SK-N-SH (cell line): ENCODE measurements at regions not wholly inside any gene's neighbourhood (a gene's known extent, or its start where the extent isn't known, plus 50 kb on each side); places are given as distances from the start of the nearest gene placed in this dataset.

Source experiments
- CTCF ChIA-PET: fragments of 300-600, 350-600 bp; formaldehyde crosslinking; extraction: SDS; loops from one replicate; lab custom pipeline; 2021; lab: Yijun Ruan, JAX
- POLR2A ChIA-PET: fragments of 350-600 bp; sonication (Branson Sonifier 250); formaldehyde crosslinking; extraction: SDS; loops from one replicate; lab custom pipeline; 2020; ENCODE audit warnings: antibody characterized with exemption, inconsistent platforms; lab: Yijun Ruan, JAX
- DNase-seq: peaks from one replicate; pipeline ENCODE4 v3.0.0; 2012
- H2AFZ ChIP-seq: fragments of 200-600 bp; sonication (generic); 2 replicates; pipeline ENCODE4 v1.8.1; 2016; ENCODE audit warnings: antibody characterized with exemption, mild to moderate bottlenecking, low read depth
- H3F3A ChIP-seq: fragments of 200-600 bp; sonication (generic); replicated peaks from 2 replicates; pipeline ENCODE3; 2016; ENCODE audit warnings: antibody characterized with exemption, mild to moderate bottlenecking; ENCODE audit not compliant: insufficient read depth
- H3K27ac ChIP-seq, 2 experiments: fragments of 200-500 bp in 1 of 2; fragments of 200-600 bp in 1 of 2; sonication (Bioruptor generic) in 1 of 2; sonication (generic), shearing (Covaris generic) in 1 of 2; 2 replicates each; pipeline versions ENCODE4 v1.5.1 to v1.6.1; 2014 to 2016; ENCODE audit warnings: low read depth in 2 of 2, inconsistent platforms in 1 of 2, low read length in 1 of 2, mild to moderate bottlenecking in 1 of 2, mixed read lengths in 1 of 2
- H3K27me3 ChIP-seq: fragments of 200-600 bp; sonication (generic), shearing (Covaris generic); 2 replicates; pipeline ENCODE4 v1.6.1; 2016; ENCODE audit warnings: mixed run types; ENCODE audit not compliant: insufficient read depth
- H3K36me3 ChIP-seq, 2 experiments: fragments of 200-500 bp in 1 of 2; fragments of 200-600 bp in 1 of 2; sonication (Bioruptor generic) in 1 of 2; sonication (generic) in 1 of 2; replicated peaks in 1 of 2; 2 replicates each; pipeline versions ENCODE3 to v1.5.1; 2014 to 2016; ENCODE audit warnings: low read length in 1 of 2, mild to moderate bottlenecking in 1 of 2; ENCODE audit not compliant: insufficient read depth in 2 of 2, control insufficient read depth in 1 of 2
- H3K4me1 ChIP-seq, 2 experiments: fragments of 200-500 bp in 1 of 2; fragments of 200-600 bp in 1 of 2; sonication (Bioruptor generic) in 1 of 2; sonication (generic), shearing (Covaris generic) in 1 of 2; 2 replicates each; pipeline versions ENCODE4 v1.5.1 to v1.6.1; 2014 to 2016; ENCODE audit warnings: low read depth in 1 of 2, low read length in 1 of 2, mixed run types in 1 of 2; ENCODE audit not compliant: insufficient read depth in 2 of 2, control insufficient read depth in 1 of 2
- H3K4me2 ChIP-seq: fragments of 200-600 bp; sonication (generic), shearing (Covaris generic); 2 replicates; pipeline ENCODE4 v1.6.1; 2017; ENCODE audit warnings: mixed run types
- H3K4me3 ChIP-seq, 2 experiments: fragments of 200-500 bp in 1 of 2; fragments of 200-600 bp in 1 of 2; sonication (Bioruptor generic) in 1 of 2; sonication (generic), shearing (Covaris generic) in 1 of 2; 2 replicates each; pipeline versions ENCODE4 v1.5.1 to v1.8.1; 2014 to 2016; ENCODE audit warnings: low read depth in 2 of 2, inconsistent platforms in 1 of 2, low read length in 1 of 2, mild to moderate bottlenecking in 1 of 2, mixed read lengths in 1 of 2, moderate library complexity in 1 of 2
- H3K79me2 ChIP-seq: fragments of 200-600 bp; sonication (generic); 2 replicates; pipeline ENCODE4 v1.8.1; 2017; ENCODE audit warnings: mild to moderate bottlenecking; ENCODE audit not compliant: insufficient read depth
- H3K9ac ChIP-seq: fragments of 200-600 bp; sonication (generic); 2 replicates; pipeline ENCODE4 v1.6.1; 2017; ENCODE audit warnings: mixed run types
- H3K9me2 ChIP-seq: fragments of 200-600 bp; sonication (generic); 2 replicates; pipeline ENCODE4 v1.6.1; 2017; ENCODE audit warnings: mixed run types
- H3K9me3 ChIP-seq: fragments of 200-600 bp; sonication (generic); 2 replicates; pipeline ENCODE4 v1.6.1; 2017; ENCODE audit warnings: mixed run types, mild to moderate bottlenecking, moderate library complexity
- H4K20me1 ChIP-seq: fragments of 200-600 bp; sonication (generic); 2 replicates; pipeline ENCODE4 v1.6.1; 2017; ENCODE audit warnings: mild to moderate bottlenecking, mixed run types; ENCODE audit not compliant: insufficient read depth
- CHD2 ChIP-seq: fragments of 150-350 bp; IDR thresholded peaks from 2 replicates; pipeline ENCODE4 v1.6.1; 2018; ENCODE audit warnings: low read length; ENCODE audit not compliant: partially characterized antibody
- CTCF ChIP-seq: fragments of 200-600 bp; sonication (generic); IDR thresholded peaks from 2 replicates; pipeline ENCODE4 v1.6.1; 2017; ENCODE audit warnings: antibody characterized with exemption, mild to moderate bottlenecking, moderate library complexity
- EP300 ChIP-seq, 2 experiments: IDR thresholded peaks; 2 replicates each; pipeline versions ENCODE4 v1.4.0 to v1.6.1; 2012; ENCODE audit warnings: borderline replicate concordance in 1 of 2, low read depth in 1 of 2, low read length in 1 of 2
- FOSL2 ChIP-seq: IDR thresholded peaks from 2 replicates; pipeline ENCODE4 v1.4.0; 2012; ENCODE audit warnings: low read depth, mild to moderate bottlenecking, moderate library complexity, borderline replicate concordance
- FOXJ3 ChIP-seq: sonication (generic); formaldehyde crosslinking; IDR thresholded peaks from 2 replicates; pipeline ENCODE4 v1.5.1; 2020; ENCODE audit warnings: mild to moderate bottlenecking, missing genetic modification reagents
- GABPA ChIP-seq: IDR thresholded peaks from 2 replicates; pipeline ENCODE4 v1.4.0; 2012; ENCODE audit warnings: low read depth, mild to moderate bottlenecking
- IRF3 ChIP-seq: fragments of 150-350 bp; IDR thresholded peaks from 2 replicates; pipeline ENCODE4 v1.6.1; 2016; ENCODE audit warnings: mild to moderate bottlenecking, low read depth, low read length
- MAX ChIP-seq: IDR thresholded peaks from 2 replicates; pipeline ENCODE4 v1.4.0; 2012; ENCODE audit warnings: low read depth
- PBX3 ChIP-seq: IDR thresholded peaks from 2 replicates; pipeline ENCODE4; 2012
- RCOR1 ChIP-seq: fragments of 150-350 bp; IDR thresholded peaks from 2 replicates; pipeline ENCODE4 v1.6.1; 2017; ENCODE audit warnings: antibody characterized with exemption, low read length
- RFX5 ChIP-seq: IDR thresholded peaks from 2 replicates; pipeline ENCODE4 v1.6.1; 2012; ENCODE audit warnings: mild to moderate bottlenecking, improper control_type of control experiment, low read length
- RXRA ChIP-seq: IDR thresholded peaks from 2 replicates; pipeline ENCODE4 v1.4.0; 2012; ENCODE audit warnings: low read depth, mild to moderate bottlenecking, borderline replicate concordance
- SMC3 ChIP-seq: IDR thresholded peaks from 2 replicates; pipeline ENCODE4 v1.6.1; 2012; ENCODE audit warnings: low read depth, low read length, improper control_type of control experiment
- TAF1 ChIP-seq: IDR thresholded peaks from 2 replicates; pipeline ENCODE4 v1.6.1; 2012; ENCODE audit warnings: low read depth, mild to moderate bottlenecking, low read length, moderate library complexity, borderline replicate concordance
- TCF12 ChIP-seq: IDR thresholded peaks from 2 replicates; pipeline ENCODE4 v1.4.0; 2012
- TEAD4 ChIP-seq: IDR thresholded peaks from 2 replicates; pipeline ENCODE4 v1.4.0; 2012; ENCODE audit warnings: mild to moderate bottlenecking, borderline replicate concordance; ENCODE audit not compliant: insufficient read depth
- USF1 ChIP-seq: IDR thresholded peaks from 2 replicates; pipeline ENCODE4 v1.4.0; 2012; ENCODE audit warnings: low read depth, borderline replicate concordance
- USF2 ChIP-seq: fragments of 150-350 bp; IDR thresholded peaks from 2 replicates; pipeline ENCODE4 v1.6.1; 2017; ENCODE audit warnings: antibody characterized with exemption, low read length, low read depth, borderline replicate concordance
- ZBTB33 ChIP-seq: IDR thresholded peaks from 2 replicates; pipeline ENCODE4 v1.4.0; 2012; ENCODE audit warnings: low read depth, borderline replicate concordance
- WGBS: methylation state at CpG from one replicate; pipeline ENCODE4 v1.1.6; 2017; ENCODE audit warnings: low lambda C conversion rate; 5-methylcytosine and 5-hydroxymethylcytosine counted together

- H3K36me3 ChIP-seq = no peaks in the 10 kb centered on the region
- H3K9me2 ChIP-seq = peaks cover 3% of the 10 kb centered on the region; the same call in 1 of the 2 replicates
- no peaks in the 10 kb centered on the region for H3K9me3 ChIP-seq
- H3K4me1 ChIP-seq = no peaks in the 10 kb centered on the region
- POLR2A ChIA-PET = no interaction called here
- no peak overlapping the region for H3K27ac ChIP-seq
- no peak overlapping the region for H3K4me3 ChIP-seq
- H3F3A ChIP-seq = no peaks in the 10 kb centered on the region
- no peaks in the 10 kb centered on the region for H3K27me3 ChIP-seq
- 62% methylated on average over 4 of the region's 4 CpGs for WGBS
- CTCF ChIA-PET = no interaction called here
- DNase-seq = no peak
- H3K79me2 ChIP-seq = no peaks in the 10 kb centered on the region
- H3K4me2 ChIP-seq = no peak overlapping the region
- no peaks in the 10 kb centered on the region for H4K20me1 ChIP-seq
- no peak overlapping the region for H3K9ac ChIP-seq
- no peak overlapping the region for H2AFZ ChIP-seq
- TF ChIP-seq FOXJ3 (CRISPR knock-in tag) (no peak), ZBTB33 (no peak), USF1 (no peak), GABPA (no peak), CTCF (no peak), TCF12 (no peak), IRF3 (no peak), SMC3 (no peak), EP300 (IDR thresholded peaks at IDR 0.05; ENCODE audit: borderline replicate concordance in 1 of 2, low read depth in 1 of 2, low read length in 1 of 2) (no peak), RCOR1 (no peak), TAF1 (no peak), CHD2 (no peak), FOSL2 (no peak), RXRA (no peak), USF2 (no peak), PBX3 (no peak), TEAD4 (no peak), RFX5 (no peak), MAX (no peak)
These were observed 146.1 kb downstream of the PDHA2 start for GRCh38 chr4:95985791-95986550.
